Suppressor macrophage treated with lipopolysaccharide for 4 hours (primary cell): ENCODE measurements at regions not wholly inside any gene's neighbourhood (a gene's known extent, or its start where the extent isn't known, plus 50 kb on each side); places are given as distances from the start of the nearest gene placed in this dataset.

Experiments used
- DNase-seq: peaks from one replicate; pipeline ENCODE4 v3.0.0-alpha.2; 2020

DNA sequence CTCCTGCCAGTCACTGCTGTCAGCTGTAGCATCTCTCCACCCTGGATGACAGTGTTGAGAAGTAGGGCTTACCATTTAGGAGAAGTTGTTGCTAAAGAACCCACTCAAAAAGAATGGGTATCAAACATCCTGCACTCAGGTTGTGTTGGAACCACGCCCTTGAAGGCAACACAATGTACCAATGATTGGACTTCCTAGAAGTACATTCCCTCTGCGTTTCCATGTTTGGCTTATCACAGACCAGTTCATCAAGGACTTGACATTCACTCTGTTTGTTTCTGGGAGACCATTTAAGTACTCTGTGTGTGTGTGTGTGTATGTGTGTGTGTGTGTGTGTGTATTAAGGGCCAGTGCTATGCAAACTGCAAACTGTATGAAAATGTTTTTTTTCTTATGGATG, 200.6 kb upstream of the GATB start:
- no peak for DNase-seq

GRCh38 chr4:151960449-151961230, 199.8 kb upstream of the GATB start:
- DNase-seq: no peak

GRCh38 chr4:151957153-151957552, 196.3 kb upstream of the GATB start:
- no peak for DNase-seq

GRCh38 chr4:151955721-151956380, 195.0 kb upstream of the GATB start:
- no peak for DNase-seq

DNA sequence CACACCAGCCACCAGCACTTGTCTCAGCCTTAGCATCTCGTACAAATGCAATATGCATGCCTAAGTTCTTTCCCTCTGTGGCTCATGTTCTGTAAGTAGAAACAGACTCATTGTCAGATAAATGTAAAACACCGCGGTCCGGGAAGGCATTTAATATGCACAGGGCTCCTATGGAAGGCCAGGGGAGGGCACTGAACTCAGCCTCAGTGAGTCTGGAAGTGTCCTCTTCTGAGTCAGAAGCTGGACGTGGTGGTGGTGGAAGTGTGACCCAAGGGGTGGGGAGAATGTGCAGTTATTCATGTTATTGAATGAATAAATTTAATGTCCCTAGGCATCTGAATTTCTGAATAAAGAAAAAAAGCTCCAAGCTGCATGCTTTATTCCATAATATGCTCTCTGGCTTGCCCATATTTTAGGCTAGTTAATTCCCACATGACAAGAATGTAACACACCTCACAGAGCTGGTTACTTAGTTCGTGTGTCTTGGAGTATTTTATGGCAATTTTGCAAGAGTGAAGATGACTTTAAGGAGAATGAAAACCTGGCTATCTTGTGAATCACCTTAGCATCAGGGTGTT, 193.1 kb upstream of the GATB start:
- no peak for DNase-seq

GRCh38 chr4:151953312-151953711, 192.5 kb upstream of the GATB start:
- DNase-seq: no peak

DNA sequence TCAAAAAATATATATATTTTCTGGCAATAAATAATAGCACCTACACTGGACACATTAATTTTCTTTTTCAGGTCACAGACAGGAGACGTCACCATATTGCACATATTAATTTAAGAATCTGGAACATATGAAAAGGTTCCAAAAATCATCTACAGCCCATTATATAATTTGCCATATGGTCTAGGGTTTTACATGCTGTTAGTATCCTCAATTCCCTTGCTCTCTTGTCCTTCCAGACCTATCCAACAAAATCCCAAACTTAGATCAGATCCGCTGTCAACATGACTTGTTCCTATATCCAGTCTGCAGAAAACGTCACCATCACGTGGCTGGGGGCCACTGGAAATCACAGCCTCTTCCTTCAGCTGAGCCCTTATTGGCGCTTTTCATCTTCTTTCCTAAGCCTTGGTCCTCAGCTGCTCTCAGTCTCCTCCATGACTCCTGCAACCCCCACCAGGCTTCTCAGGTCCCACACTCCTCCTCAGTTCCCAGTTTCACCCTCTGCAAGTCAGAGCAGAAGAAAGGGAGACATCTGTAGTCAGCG, 192.0 kb upstream of the GATB start:
- DNase-seq: no peak

DNA sequence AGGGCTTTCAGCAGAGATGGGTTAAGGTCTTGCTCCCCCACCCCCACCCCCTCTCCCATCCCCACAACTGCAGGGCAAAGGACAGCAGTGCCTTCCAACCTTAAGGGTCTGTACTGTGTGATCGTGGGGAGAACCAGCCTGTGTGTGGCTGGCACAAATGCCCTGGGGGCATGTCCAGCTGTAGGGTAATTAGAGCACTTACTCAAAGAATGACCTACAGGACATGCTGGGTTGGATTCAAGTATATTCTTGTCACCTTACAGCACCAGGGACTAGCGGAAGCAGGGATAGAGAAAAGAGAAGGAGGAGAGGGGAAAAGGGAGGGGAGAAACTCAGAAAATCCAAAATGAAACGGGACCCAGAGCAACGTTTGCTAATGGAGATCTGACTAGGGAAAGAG, 191.3 kb upstream of the GATB start:
- no peak for DNase-seq

- no peak for DNase-seq
Observed at GRCh38 chr4:151951671-151952050, 190.9 kb upstream of the GATB start.

- no peak for DNase-seq
Observed at GRCh38 chr4:151950993-151951670, 190.3 kb upstream of the GATB start.

DNA sequence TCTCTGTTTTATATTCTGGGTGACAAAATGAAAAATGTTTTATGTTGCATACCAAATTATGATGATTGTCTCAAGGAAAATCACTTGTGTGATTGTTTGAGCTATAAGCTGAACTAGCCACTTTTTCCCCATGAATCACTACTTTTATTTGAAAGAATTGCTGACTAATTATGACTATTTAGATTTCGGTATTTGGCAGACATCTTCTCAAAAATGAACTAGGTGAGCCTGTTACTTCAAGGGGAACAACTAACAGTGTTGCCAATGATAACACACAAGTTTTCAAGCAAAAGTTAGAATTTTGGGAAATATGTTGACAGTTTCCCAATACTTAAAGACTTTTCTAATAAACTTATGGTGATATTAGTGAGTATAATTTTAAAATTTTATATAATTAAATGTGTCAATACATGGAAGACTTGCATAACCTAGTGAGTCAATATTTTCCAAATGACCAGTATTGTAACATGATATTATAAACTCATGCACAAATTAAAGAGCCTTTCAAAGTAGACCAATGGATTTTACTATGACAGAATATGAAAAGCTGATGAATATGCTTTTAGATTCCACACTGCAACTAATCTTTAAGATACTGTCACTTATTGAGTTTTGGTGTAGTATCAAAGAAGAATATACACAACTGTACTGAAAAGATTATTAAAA, 187.7 kb upstream of the GATB start:
- no peak for DNase-seq

- no peak for DNase-seq
Observed at GRCh38 chr4:151946718-151947117, 185.9 kb upstream of the GATB start.

- DNase-seq: no peak
Observed at GRCh38 chr4:151942971-151943370, 182.2 kb upstream of the GATB start.

- no peak for DNase-seq
Observed at GRCh38 chr4:151940926-151941617, 180.3 kb upstream of the GATB start.

DNA sequence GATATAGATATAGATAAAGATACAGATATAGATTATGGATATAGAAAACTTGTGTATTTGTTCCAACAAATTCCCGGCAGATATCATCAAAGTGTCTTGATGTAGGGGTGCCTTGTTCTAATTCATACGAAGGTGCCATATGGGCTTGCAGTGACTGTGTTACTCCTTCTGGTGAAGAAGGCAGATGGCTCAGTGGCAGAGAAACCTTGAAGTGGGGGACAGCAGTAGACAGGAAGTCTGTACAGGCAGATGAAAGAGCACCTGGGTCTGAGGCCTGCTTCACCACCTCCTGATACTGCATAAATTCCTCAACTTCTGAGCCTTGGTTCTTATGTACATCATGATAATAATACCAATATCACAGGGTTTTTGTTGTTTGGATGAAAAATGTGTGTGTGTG, 179.5 kb upstream of the GATB start:
- DNase-seq: no peak

DNA sequence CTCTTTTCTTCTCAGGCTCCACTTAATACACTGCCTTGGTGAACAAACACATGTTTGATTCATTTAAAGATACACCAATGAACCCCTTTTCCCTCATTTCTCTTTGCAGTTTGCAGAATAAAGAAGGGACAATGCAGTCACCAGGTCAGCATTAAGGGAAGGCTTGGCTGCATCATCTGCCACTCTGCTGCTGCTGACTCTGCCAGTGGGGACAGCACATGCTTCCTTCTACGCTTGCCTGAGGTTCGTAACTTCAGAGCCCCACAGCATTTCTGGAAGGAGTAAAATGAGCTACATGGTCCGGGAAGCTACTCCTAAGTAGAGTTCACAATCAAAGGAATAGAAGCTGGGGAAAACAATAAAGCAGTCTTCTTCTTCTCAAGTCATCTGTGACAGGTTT, 178.9 kb upstream of the GATB start:
- DNase-seq: no peak

DNA sequence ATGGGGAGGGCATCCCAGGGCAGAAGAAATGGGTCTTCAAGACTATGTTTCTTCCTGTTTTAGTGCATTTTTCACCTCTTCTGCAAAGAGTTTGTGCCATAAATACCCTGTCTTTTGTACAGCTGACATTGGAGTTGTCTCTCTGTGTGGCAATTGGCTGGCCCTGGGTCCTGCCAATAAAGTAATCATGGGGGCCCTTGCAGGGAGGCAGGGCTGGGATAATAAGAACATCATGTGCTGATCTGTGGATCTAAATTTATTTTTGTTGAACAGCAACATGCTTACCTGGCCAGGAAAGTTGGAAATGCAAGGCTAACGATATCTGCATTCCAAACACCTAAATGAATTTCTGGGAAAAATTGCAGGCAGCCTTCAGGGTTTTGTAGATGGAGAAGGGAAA, 174.6 kb upstream of the GATB start:
- DNase-seq: no peak

DNA sequence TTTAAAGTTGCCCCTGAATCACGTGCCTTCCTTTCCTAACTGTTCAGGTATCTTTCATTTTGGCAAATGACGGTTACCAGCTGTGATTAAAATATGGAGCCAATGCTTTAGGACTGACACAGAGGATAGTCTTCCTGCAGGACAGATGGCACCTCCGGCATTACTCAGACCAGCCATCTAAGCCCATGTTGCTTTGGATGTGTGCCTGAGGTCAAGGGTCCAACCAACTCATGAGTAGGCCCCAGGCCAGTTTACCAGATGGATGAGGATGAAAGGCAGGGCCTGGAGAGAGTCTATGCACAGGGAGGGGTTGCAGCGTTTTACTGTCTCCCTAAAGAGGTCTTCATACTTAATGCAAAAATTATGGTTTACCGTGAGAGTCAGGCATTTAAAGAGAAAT, 174.0 kb upstream of the GATB start:
- DNase-seq: no peak

- DNase-seq: no peak
Observed at GRCh38 chr4:151933122-151933827, 172.5 kb upstream of the GATB start.

DNA sequence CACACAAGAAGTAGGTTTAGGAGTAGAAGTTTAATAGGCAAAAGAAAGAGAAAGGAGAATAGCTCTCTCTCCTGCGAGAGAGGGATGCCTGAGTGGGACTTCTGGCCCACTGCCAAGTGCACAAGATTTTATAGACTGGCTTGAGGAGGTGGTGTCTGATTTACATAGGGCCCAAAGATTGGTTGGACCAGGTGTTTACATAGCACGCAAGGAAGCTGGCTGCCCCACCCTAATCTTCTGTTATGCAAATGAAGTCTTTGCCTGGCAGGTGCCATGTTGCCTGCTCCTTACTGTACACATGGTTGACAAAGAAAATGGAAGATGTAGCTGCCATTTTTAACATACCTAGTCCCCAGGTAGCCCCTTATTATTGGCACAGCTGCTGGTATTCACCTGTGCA, 170.8 kb upstream of the GATB start:
- no peak for DNase-seq

- DNase-seq: peak; percentile 1
Observed at GRCh38 chr4:151930372-151930771, 169.6 kb upstream of the GATB start.

- DNase-seq: no peak
Observed at GRCh38 chr4:151928112-151928511, 167.3 kb upstream of the GATB start.
